Embryonic facial prominence (tissue), 1 donor: ENCODE measurements at regions not wholly inside any gene's neighbourhood (a gene's known extent, or its start where the extent isn't known, plus 50 kb on each side); places are given as distances from the start of the nearest gene placed in this dataset.
"Not testable (repeated sequence)": the region's sequence is repeated elsewhere in the genome, so short reads cannot be mapped to it uniquely, and the experiment has no call there.

ENCODE experiments used
- DNase-seq: peaks from one replicate; pipeline ENCODE4 v3.0.0-alpha.2; 2016; ENCODE audit errors: extremely low spot score

DNA sequence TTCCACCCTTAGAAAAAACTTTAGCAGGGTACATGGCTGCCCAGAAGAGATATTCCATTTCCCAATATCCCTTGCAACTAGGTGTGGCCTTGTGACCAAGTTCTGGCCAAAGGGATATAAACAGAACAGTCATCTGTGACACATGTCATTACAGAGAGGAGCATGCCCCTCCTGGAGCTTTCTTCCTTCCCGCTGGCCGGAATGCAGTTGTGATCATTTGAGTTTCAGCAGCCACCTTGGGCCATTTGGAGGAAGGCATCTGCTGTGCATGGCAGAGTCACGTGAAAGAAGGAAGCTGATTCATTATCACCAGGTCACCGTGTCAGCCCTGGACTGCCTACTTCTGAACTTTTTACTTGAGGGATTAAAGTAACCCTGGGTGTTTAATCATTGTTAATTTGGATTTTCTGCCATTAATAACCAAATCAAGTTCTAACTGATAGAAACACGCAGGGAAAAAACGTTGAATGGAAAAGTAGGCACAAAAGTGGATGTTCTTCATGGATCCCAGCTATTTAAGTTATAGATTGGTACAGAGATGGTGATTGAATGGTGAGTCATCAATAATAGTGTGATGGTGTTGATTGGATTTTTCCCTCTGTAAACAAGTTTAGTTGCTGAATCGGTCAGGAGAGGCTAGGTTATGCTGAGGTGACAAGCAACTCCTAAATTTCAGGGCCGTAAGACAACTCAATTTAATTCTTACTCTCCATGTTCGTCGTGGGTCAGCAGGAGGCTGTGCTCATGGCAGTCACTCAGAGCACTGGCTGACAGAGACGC is 80.7 kb upstream of the CCDC167 start:
- DNase-seq = no peak

DNA sequence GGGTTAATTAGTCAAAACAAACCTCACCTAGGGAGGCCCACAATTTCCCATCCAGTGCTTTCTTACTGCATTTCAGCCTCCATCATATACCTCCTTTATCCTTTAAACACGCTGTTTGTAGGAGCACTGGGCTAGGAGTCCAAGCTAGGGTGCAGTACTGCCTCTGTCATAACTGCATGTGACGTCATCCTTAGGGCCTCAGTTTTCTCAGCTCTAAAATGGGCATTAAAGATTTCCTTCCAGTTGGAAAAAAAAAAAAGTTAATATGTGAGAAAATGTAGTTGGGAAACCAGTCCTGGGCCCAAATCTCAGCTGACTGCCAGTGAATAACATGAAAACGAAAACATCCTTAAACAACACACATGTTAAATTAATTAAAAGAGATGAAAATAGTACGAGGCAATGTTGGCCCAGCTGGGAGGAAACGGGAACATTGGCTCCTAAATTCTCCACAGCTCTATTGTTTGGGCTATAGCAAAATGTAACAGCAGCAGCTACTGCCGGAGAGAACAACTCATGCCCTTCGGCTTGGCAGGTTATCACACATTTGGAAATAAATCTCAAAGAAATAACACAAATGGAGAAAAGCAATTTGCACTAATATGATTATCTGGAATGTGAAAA is 79.9 kb upstream of the CCDC167 start:
- no peak for DNase-seq

DNA sequence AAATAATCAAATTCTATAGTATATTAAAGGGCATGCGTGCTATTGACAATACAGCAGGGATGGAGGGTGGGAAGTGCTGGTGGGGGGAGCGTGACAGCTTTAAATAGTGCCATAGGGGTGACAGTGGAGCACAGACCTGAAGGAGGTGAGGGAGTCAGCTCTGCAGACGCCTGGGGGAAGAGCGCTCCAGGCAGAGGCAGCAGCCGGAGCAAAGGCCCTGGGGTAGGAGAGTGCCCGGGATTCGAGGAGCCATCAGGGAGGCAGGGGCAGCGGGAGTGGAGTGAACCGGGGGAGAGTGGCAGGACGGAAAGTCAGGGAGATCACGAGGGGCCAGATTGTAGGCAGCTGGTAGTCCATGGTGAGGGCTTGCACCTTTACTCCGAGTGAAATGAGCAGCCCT is 78.4 kb upstream of the CCDC167 start:
- DNase-seq = no peak

DNA sequence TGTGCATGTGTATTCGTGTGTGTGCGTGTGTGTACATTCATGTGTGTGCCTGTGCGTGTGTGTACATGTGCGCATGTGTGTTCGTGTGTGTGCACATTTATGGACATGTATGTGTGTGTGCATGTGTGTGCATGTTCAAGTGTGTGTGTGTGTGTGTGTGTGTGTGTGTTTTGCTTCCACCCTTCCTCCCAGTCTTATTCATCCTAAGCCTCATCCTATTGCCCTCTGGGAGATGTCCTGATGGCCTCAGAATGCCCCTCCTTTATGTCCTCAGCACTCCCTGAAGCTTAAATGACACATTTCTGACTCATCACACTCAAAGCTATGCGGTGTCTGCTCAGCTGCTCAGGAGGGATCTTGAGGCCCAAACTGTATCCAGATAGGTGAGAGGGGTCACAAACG is 76.6 kb upstream of the CCDC167 start:
- DNase-seq = no peak

DNA sequence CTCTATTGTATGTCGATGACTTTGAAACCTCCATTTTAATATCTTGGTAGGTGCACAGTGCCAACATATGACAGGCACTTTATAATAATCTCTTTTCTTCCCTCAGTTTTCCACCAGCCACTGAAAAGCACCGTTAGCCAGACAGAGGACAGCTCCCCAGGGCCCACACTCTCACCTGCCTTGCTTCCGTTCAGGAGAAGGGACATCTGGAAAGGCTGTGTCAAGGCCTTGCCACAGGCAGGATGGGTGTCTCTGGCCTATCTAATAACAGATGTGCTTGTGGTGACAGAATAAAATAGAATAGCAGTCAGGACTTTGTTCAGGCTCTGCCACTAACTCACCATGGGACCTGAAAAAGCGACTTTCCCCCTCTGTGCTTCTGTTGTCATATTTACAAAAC is 75.5 kb upstream of the CCDC167 start:
- DNase-seq = no peak

DNA sequence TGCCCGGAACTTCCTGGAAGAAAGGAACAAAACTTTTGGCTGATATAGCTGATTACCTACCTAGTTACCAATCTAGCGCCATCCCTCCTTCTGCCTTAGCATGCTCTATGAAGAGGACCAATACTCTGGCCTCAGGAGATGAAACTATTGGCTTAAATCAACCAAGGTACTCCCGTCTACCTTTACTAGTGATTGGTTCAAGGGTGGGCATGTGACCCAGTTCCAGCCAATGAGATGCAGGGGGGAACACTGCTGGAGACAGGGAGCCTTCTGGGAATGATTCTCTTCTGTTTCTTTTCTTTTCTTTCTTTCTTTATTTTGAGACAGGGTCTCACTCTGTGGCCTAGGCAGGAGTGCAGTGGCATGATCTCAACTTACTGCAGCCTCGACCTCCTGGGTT is 72.6 kb upstream of the CCDC167 start:
- no peak for DNase-seq

DNA sequence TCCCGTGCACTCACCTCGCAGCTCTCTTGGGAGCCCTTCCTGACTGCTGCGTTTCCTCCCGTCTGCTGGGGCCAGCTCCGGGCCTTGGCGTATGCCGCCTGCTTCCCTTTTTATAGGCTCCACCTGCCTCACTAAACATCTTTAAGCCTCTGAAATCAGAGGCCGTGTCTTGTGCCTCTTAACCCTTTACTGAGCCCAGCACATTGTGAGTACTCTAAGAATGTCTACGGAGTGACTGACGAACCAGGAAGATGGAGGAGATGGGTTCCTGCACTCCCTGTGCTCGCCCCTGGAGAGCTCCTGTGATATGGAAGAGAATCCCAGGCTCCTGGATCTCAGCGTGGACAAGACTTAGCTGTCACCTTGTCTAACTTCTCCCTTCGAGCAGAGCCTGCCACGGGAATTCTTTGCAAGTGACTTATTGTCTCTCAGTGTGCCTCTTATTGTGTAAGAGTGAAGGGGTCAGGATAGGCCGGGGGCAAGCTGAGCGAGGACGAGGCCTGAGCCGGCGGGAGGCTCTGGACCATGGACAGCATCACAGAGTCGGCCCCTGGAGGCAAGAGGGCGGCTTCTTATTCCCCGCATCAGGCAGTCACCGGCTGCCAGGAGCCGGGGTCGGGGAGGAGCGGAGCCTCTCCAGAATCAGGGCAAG is 70.9 kb upstream of the CCDC167 start:
- no peak for DNase-seq

DNA sequence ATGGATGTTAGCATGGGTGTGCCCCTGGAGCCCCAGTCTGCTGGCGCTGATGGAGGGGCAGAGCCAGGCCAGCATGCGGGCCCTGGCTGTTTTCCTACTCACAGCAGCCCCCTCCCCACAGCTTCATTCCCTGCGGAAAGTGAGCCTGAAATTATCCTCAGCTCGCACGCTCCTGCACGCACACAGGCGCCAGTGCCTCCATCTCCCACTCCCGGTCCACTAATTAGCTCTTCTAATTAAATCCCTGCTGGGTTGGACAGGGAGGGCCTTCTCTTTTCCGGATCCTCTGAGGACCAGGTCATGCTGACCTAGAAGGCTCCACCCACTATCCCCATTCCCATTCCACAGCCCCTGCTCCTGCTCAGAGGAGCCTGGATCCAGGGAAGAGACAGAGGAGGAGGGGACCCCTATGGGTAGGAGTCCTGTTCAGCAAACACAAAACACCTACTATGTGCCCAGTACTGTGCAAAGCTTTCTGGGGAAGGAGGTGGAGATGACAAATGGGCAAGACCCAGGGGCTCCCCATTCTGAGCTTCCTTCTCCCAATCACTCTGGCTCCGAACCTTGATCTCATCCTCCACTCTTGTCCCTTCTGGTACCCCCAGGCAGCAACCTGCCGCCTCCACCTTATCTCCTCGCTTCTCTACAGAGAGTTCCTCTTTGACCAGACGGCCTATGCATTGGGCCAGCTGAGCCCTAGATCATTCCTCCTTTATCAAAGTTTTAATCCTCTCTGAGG is 70.2 kb upstream of the CCDC167 start:
- DNase-seq = no peak

DNA sequence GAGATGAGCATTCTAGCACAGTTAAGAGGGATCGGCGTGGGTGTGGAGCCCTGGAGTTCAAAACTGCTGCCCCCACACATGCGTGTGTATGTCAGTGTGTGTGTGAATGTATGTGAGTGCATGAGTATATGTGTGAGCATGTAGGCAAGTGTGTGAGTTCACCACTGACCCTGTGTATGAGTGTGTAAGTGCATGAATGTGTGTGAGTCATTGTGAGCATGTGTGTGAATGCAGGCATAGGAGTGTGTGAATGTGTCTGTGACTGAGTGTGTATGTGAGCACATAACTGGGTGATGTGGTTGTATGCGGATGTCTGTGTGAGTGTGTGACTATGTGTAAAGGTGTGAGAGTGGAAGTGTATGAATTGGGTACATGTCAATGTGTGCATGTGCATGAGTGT is 69.6 kb upstream of the CCDC167 start:
- no peak for DNase-seq

DNA sequence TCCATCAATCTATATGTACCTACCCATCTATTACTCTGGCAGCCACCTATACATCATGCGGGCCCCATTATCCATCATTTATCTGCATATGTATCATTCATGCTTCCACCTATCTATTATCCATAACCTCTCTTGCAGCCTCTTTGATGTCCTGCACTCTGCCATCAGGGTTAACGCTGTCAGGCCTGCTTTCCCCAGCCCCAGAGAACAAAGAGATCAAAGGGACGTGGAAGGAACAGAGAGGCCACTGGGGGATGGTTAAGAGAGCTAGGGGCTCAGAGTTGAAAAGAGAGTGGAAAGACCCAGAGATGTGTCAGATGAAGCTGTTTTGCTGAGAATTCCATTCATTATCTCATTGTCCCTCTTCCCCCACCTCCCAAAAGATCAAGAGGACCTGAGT is 67.3 kb upstream of the CCDC167 start:
- no peak for DNase-seq

DNA sequence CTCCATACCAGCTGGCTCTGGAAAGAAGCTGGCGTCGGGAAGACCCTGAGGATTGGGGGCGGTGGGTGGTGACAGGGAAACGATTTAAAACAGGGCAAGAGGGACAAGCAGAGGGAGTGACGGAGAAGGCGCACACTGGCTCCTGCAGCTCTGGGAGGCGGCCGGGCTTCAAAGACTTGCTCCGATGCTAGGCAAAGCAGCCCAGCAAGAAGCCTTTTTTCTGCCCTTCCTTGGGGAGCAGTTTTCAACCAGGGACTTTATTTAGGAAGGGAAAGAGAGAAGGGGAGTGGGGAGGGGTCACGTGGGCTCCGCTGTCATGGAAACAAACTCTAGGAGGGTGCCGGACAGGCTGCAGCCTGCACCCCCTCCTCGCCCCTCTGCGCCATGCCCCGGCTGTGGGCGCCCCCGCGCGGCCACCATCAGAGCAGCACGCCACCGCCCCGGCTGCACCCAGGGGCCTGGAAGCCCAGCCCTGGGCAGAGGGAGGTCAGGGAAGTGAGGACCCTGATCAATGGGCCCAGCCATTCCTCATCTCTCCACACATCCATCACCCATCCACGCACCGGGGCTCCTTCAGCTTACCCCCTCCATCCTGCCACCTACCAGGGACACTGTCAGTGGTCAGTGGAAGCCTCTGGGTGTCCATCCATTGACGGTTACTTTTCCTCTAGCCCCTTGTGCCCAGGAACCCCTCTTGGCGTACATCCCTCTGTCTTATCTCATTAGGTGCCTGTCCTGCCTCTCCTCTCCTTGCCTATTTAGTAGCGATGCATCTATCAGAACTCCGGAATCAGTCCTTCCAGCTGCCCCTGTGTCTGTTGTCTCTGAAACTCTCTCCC is 66.6 kb upstream of the CCDC167 start:
- no peak for DNase-seq

DNA sequence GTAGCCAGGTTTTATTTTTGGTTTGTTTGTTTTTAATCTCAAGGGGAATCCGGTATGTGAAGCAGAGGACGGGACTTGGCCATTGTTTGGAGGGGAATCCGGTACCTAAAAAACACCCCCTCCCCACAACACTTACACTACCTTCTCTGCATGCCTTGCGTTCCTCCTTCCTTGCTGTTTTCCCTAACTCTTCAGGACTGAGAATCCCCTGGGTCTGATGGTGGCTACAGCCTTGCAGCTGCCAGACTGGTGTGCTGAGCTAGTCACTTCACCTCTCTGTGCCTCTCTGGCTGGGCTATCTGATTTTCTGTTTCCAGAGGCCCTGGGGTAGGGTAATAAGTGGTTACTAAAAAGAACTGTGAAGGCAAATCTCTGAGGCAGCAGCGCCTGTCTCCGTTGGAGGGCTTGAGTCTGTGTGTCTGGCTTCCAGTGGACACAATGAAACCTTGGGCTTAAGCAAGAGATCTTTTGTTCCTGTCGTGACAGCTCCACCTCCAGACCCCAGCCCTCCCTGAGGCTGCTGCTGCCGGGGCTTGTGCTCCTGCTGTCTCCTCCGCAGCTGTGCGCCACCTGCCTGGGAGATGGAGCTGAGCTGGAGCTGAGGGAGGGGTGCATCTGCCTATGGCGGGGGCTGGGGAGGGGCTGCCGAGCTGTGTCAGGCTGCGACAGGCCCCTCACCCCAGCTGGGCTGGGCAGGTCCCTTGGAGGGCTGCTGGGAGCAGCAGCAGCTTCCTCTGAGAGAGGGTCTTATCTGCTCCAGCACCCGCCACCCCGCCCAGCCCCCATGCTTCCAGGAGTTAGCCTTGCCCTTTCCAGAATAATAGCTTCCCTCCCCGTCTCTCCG is 65.8 kb upstream of the CCDC167 start:
- peak; percentile 12 for DNase-seq

DNA sequence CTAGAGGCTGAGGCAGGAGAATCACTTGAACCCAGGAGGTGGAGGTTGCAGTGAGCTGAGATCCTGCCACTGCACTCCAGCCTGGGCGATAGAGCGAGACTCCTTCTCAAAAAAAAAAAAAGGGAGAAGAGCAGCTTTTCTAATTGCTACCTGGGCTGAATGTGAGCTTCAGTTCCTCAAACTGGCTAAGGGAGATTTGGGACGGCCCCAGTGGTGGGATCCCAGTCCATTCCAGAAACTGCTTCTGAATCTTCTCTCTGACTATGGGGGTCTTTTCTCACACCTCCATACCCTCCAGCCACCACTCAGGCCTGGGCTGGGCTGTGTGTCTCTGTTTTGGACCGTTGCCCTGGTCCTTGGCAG is 63.2 kb upstream of the CCDC167 start:
- not testable (repeated sequence) for DNase-seq

DNA sequence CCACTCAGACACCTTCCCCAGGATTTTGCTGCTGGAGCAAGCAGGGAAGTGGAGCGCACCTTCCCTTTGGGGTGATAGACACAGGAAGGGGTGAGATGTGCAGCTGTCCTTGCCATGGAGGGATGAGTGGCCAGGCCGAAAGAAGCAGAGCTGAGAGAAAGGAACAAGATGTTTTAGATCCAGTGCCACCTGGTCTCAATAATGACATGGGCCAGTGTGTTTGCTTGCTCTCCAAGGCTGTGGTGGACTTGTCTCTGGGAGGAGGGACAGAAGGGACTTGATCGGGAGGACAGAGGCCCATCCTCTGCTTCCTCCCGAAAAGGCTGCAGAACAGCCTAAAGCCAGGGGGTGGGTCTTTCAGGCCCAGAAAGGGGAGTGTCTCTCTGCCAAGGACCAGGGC is 61.7 kb upstream of the CCDC167 start:
- no peak for DNase-seq

DNA sequence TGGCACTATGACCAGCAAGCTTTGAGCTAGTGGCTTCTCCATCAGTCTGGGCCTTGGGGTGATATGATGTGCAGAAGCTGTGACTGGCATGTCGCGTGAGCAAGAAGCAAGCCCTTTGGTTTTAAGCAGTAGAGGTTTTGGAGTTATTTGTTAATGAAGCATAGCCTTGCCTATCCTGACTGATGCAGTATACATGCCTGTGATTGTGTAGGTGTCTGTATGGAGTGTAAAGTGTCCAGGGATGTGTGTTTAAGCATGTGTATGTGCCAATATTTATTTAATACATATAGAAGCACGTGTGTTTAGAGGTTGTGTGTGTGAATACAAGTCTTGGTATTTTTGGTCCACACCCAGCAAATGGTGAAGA is 61.0 kb upstream of the CCDC167 start:
- DNase-seq = no peak

DNA sequence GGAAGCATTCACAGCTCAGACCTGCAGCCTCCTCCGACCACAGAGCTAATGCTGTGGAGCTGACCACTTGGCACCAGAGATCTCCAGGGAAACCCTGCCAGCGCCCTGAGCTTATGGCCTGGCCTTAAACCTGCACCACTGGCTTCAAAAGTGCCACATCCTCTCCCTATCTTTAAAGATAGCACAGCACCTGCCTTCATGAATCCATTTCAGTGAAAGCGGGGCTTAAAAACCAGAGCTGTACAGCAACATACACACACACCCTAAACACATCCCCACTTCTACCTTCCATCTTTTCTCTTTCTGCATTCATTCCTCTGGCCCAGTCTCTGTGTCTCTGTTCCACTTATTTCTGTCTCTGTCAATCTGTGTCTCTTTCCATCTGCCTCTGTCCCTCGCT is 59.8 kb upstream of the CCDC167 start:
- DNase-seq = no peak

DNA sequence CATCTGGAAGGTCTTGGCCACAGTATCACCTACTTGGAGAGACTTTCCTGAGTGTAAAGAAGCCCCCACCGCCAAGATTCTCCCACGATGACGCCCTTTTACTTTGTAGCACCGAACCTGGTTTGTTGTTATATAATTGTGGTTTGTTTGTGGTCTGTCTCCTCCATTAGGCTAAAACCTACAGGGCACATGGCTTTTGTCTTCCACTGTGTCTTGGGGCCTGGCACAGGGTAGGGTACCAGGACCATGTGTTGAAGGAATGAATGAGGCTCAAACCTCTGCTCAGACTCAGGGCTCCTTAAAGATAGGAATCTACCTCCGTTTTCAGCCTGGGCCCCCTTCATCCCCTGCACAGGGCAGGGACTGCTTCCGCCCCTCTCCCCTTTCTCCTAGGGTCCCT is 59.4 kb upstream of the CCDC167 start:
- DNase-seq = no peak

DNA sequence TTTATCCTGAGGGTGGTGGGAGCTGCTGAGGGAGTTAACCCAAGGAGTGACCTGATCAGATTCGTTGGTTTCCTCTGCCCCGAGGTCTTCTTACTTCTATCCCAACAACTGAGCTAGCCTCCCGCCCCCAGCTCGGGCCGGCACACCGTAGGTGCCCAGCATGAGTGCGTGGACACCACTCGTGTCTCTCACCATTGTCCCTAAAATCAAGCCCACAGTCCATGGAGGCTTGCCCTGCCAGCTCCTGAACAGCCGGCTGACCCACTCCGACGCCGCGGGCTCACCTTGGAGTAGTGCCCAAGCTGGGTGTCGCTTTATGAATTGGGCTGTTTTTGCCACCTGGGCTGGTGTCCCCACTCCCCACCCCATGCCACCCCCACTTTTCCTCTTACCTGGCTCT is 59.0 kb upstream of the CCDC167 start:
- no peak for DNase-seq

DNA sequence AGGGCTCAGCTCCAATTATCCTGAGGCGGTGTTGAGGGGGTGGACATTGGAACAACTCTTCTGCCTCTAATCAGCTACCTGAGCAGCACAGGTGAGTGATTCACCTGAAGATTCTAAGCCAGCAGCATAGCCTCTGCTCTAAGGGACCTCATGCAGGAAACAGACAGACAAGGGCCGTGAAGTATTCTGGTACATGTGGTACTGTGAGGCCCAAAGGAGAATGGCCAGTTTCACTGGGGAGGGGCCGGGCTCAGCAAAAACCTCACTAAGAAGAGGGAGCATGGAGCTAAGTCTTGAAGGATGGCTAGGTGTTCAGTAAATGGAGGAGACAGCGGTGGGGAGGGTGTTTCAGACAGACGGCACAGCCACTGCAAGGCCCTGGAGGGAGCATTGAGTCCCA is 58.5 kb upstream of the CCDC167 start:
- DNase-seq = no peak

DNA sequence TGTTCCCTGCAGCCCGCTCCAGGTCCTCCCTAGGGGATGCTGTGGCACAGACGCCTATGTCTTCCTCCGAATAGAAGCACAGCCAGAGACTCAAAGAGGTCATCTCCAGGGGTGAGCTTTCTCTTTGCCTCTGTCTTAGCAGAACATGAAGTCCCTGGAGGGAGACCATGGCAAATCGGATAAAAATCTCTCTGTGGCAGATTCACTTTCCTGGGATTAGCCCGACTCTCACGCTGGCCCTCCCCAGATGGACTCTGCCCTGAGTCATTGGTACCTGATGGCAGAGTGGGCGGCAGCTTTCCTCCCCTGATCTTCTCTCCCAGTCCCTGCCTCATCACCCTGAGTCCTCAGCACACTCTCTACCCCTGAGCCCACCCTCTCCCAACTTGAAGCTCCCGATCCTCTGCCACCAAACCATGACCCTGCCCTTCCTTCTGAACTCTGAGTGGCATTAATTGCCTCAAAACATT is 58.0 kb upstream of the CCDC167 start:
- DNase-seq = no peak
